D341Med (cell line): ENCODE measurements at regions not wholly inside any gene's neighbourhood (a gene's known extent, or its start where the extent isn't known, plus 50 kb on each side); places are given as distances from the start of the nearest gene placed in this dataset.

Experiments used
- DNase-seq: peaks from one replicate; pipeline ENCODE4 v3.0.0; 2012; ENCODE audit warnings: low spot score

- no peak for DNase-seq
These were observed 58.6 kb upstream of the NTPCR start for GRCh38 chr1:232891656-232892317.

GRCh38 chr1:232893481-232894313 lies 56.7 kb upstream of the NTPCR start:
- no peak for DNase-seq

- DNase-seq = no peak
These were observed 56.0 kb upstream of the NTPCR start for GRCh38 chr1:232894436-232894835.

- no peak for DNase-seq
These were observed 52.4 kb upstream of the NTPCR start for GRCh38 chr1:232897949-232898465.

- no peak for DNase-seq
These were observed 51.1 kb upstream of the NTPCR start for GRCh38 chr1:232899268-232899667.

GRCh38 chr1:232899839-232900238 lies 50.6 kb upstream of the NTPCR start:
- DNase-seq = no peak
